ENCODE measurements at regions not wholly inside any gene's neighbourhood (a gene's known extent, or its start where the extent isn't known, plus 50 kb on each side); places are given as distances from the start of the nearest gene placed in this dataset.

DNA sequence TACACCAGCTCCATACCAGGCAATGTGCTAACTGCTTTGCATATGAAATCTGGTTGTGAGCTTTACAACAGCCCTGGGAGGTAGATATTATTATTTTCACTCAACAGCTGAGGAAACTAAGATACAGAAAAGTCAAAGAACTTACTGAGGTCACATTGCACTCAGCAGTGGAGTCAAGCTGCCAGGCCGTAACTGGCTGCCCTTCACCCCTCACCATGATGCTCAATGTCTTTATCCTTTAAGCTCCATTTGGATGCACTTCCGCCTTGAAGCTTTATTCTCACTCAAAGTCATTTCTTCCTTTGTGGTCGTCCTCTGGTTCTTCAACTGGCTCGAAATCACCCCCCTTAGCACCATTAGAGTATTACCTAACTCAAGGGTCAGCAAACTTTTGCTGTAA lies 81.7 kb upstream of the RALGPS2 start:
- Histone ChIP-seq H2BK5ac (ENCODE audit: low read depth, low read length) (no peak overlapping the region), H3K9me3 (ENCODE audit: insufficient read depth in 2 of 2, low read depth in 1 of 2, low read length in 1 of 2) (no peaks in the 10 kb centered on the region), H2BK120ac (replicated peaks; ENCODE audit: low read depth, low read length) (no peak overlapping the region), H3K27me3 (replicated peaks in 1 of 4; ENCODE audit: control insufficient read depth in 3 of 4, extremely low read depth in 1 of 4, insufficient read depth in 3 of 4, low read length in 3 of 4) (no peaks in the 10 kb centered on the region), H2BK15ac (ENCODE audit: low read length) (no peak overlapping the region), H4K91ac (replicated peaks; ENCODE audit: insufficient read length, low read length) (no peak overlapping the region), H2AFZ (ENCODE audit: low read length) (no peak overlapping the region), H3K79me2 (ENCODE audit: control insufficient read depth in 1 of 2, insufficient read depth in 2 of 2, low read length in 2 of 2) (no peaks in the 10 kb centered on the region), H3K4ac (replicated peaks; ENCODE audit: insufficient read length, low read depth, low read length) (no peak overlapping the region), H3K79me1 (ENCODE audit: low read depth, low read length) (no peaks in the 10 kb centered on the region), H3K18ac (ENCODE audit: extremely low read depth, low read length) (no peak overlapping the region), H2AK5ac (ENCODE audit: low read depth, low read length) (no peak overlapping the region), H4K20me1 (replicated peaks in 1 of 2; ENCODE audit: control insufficient read depth in 1 of 2, insufficient read depth in 2 of 2, low read length in 2 of 2) (no peaks in the 10 kb centered on the region), H3K14ac (ENCODE audit: insufficient read length) (no peak overlapping the region), H3K23me2 (ENCODE audit: low read depth, low read length) (no peaks in the 10 kb centered on the region), H3K4me2 (ENCODE audit: insufficient read depth in 1 of 2, low read depth in 2 of 2, low read length in 2 of 2) (no peak overlapping the region), H3K36me3 (ENCODE audit: control insufficient read depth in 2 of 4, insufficient read depth in 4 of 4, low read length in 3 of 4) (no peaks in the 10 kb centered on the region), H2BK12ac (ENCODE audit: low read depth, low read length) (no peak overlapping the region), H4K5ac (ENCODE audit: insufficient read length, low read depth, low read length) (no peak overlapping the region), H3K23ac (ENCODE audit: insufficient read length) (no peak overlapping the region), H3K4me1 (replicated peaks in 1 of 4; ENCODE audit: control insufficient read depth in 3 of 4, insufficient read depth in 4 of 4, low read length in 3 of 4) (peaks cover 3 to 8% (median 4%) of the 10 kb centered on the region in 4 experiments; a peak in 4 of 7 replicates), H4K8ac (ENCODE audit: extremely low read depth, insufficient read depth, low read length) (no peak overlapping the region), H2BK20ac (ENCODE audit: low read length) (no peak overlapping the region), H3K27ac (ENCODE audit: low read depth, low read length) (no peak overlapping the region), H3K9ac (replicated peaks in 1 of 4; ENCODE audit: extremely low read depth in 1 of 4, low read depth in 3 of 4, low read length in 3 of 4) (no peak overlapping the region), H3K56ac (replicated peaks; ENCODE audit: insufficient read length, low read depth, low read length) (no peak overlapping the region), H3K4me3 (ENCODE audit: extremely low read depth in 1 of 4, insufficient read depth in 2 of 4, low read depth in 3 of 4, low read length in 4 of 4) (no peak overlapping the region)
- ChIA-PET POLR2A (ENCODE audit: partially characterized antibody) (no interaction called here), CTCF (ENCODE audit: partially characterized antibody) (interaction anchor here (1.3 to 1.6 kb wide), 2 partner anchors 14 to 36 kb away, joined by 4 to 6 read pairs; no protein-coding TSS in a partner anchor)
- FAIRE-seq (no peak), DNase-seq (ENCODE audit: low read depth in 1 of 2, low spot score in 2 of 2) (no peak)
- TF ChIP-seq BCL11A (IDR thresholded peaks at IDR 0.05; ENCODE audit: low read depth in 2 of 2, low read length in 2 of 2) = no peak
- TF ChIP-seq BRCA1 (IDR thresholded peaks at IDR 0.05; ENCODE audit: low read depth, low read length) = no peak
- no peak for TF ChIP-seq KDM1A (IDR thresholded peaks at IDR 0.05; ENCODE audit: borderline replicate concordance, low read length)
- TF ChIP-seq ATF2 (IDR thresholded peaks at IDR 0.05; ENCODE audit: low read length) = no peak
- no peak for TF ChIP-seq SIN3A (conservative IDR thresholded peaks at IDR 0.05 in 1 of 2, IDR thresholded peaks at IDR 0.05 in 1 of 2; ENCODE audit: low read depth in 1 of 2, low read length in 2 of 2)
- TF ChIP-seq CBX8 (IDR thresholded peaks at IDR 0.05; ENCODE audit: borderline replicate concordance, low read depth, low read length) = no peak
- TF ChIP-seq CHD2 (IDR thresholded peaks at IDR 0.05; ENCODE audit: low read length) = no peak
- TF ChIP-seq RXRA (IDR thresholded peaks at IDR 0.05; ENCODE audit: insufficient read depth, low read depth, low read length) = no peak
- TF ChIP-seq TCF12 (IDR thresholded peaks at IDR 0.05; ENCODE audit: low read depth, low read length) = no peak
- no peak for TF ChIP-seq CTBP2 (IDR thresholded peaks at IDR 0.05; ENCODE audit: borderline replicate concordance, insufficient read depth, insufficient read length, low read length)
- TF ChIP-seq KDM5A (IDR thresholded peaks at IDR 0.05; ENCODE audit: low read length) = no peak
- TF ChIP-seq POLR2A (IDR thresholded peaks at IDR 0.05; ENCODE audit: control extremely low read depth in 1 of 2, low read depth in 2 of 2, low read length in 2 of 2) = no peak
- TF ChIP-seq SP1 (IDR thresholded peaks at IDR 0.05; ENCODE audit: low read depth, low read length) = no peak
- TF ChIP-seq NRF1 (IDR thresholded peaks at IDR 0.05; ENCODE audit: low read depth, low read length) = no peak
- WGBS, 2 experiments (ENCODE audit: extremely low coverage in 1 of 2, insufficient coverage in 1 of 2, insufficient read length in 1 of 2, insufficient replicate concordance in 2 of 2, low coverage in 1 of 2, low lambda C conversion rate in 2 of 2, missing lambda C conversion rate in 1 of 2) = 83% methylated on average over 4 of the region's 4 CpGs; no CpG with 5 or more reads in 1 of the 2 experiments
